Type B pancreatic cell (in vitro differentiated cells): ENCODE measurements at regions not wholly inside any gene's neighbourhood (a gene's known extent, or its start where the extent isn't known, plus 50 kb on each side); places are given as distances from the start of the nearest gene placed in this dataset.

Source experiments
- DNase-seq: peaks from one replicate; pipeline ENCODE4 v3.0.0; 2021; ENCODE audit warnings: mixed read lengths; ENCODE audit not compliant: unreplicated experiment; ENCODE audit errors: extremely low spot score
- H3K27ac Mint-ChIP-seq: 2 replicates; pipeline ENCODE4 v1.8.0; 2021; ENCODE audit warnings: mild to moderate bottlenecking, mixed read lengths
- H3K27me3 Mint-ChIP-seq: 2 replicates; pipeline ENCODE4 v1.8.0; 2021; ENCODE audit warnings: mixed read lengths
- H3K36me3 Mint-ChIP-seq: 2 replicates; pipeline ENCODE4 v1.8.0; 2021; ENCODE audit warnings: mixed read lengths
- H3K4me1 Mint-ChIP-seq: one replicate; pipeline ENCODE4 v1.8.0; 2021; ENCODE audit warnings: mixed read lengths; ENCODE audit not compliant: unreplicated experiment
- H3K4me3 Mint-ChIP-seq: 2 replicates; pipeline ENCODE4 v1.8.0; 2021; ENCODE audit warnings: mild to moderate bottlenecking, mixed read lengths
- H3K9me3 Mint-ChIP-seq: 2 replicates; pipeline ENCODE4 v1.8.0; 2021; ENCODE audit warnings: mixed read lengths
- TF ChIP-seq, protein P1 (sequence below): fragments of 200-600 bp; sonication (generic); conservative IDR thresholded peaks from 2 replicates; pipeline ENCODE4 v1.5.0; 2021; ENCODE audit warnings: antibody characterized with exemption, mild to moderate bottlenecking

DNA sequence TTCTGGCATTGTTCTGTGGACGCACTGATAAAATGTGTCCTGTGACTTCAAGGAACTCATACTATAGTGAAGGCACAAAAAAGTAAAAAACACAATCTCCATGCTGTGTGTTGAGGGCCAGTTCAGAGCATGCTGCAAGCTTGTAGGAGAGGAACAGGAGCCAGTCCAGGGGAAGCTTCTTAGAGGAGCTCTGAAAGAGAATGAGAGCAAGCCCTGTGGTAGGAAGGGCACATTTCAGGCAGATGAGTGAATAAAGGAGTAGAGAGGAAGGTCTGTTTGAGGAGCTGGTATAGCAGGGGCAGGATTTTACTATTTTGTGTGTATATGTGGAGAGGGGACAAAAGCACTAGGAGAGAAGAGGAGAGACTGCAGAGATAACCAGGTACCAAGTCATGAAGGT is 478.3 kb downstream of the ZEB2 start:
- no peaks in the 10 kb centered on the region for H3K9me3 Mint-ChIP-seq
- H3K27me3 Mint-ChIP-seq = peaks cover 3% of the 10 kb centered on the region
- H3K4me3 Mint-ChIP-seq = no peak overlapping the region
- no peaks in the 10 kb centered on the region for H3K4me1 Mint-ChIP-seq
- TF ChIP-seq, protein P1, sequence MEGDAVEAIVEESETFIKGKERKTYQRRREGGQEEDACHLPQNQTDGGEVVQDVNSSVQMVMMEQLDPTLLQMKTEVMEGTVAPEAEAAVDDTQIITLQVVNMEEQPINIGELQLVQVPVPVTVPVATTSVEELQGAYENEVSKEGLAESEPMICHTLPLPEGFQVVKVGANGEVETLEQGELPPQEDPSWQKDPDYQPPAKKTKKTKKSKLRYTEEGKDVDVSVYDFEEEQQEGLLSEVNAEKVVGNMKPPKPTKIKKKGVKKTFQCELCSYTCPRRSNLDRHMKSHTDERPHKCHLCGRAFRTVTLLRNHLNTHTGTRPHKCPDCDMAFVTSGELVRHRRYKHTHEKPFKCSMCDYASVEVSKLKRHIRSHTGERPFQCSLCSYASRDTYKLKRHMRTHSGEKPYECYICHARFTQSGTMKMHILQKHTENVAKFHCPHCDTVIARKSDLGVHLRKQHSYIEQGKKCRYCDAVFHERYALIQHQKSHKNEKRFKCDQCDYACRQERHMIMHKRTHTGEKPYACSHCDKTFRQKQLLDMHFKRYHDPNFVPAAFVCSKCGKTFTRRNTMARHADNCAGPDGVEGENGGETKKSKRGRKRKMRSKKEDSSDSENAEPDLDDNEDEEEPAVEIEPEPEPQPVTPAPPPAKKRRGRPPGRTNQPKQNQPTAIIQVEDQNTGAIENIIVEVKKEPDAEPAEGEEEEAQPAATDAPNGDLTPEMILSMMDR = no peak
- no peak overlapping the region for H3K27ac Mint-ChIP-seq
- DNase-seq = no peak
- peaks cover 4% of the 10 kb centered on the region for H3K36me3 Mint-ChIP-seq

DNA sequence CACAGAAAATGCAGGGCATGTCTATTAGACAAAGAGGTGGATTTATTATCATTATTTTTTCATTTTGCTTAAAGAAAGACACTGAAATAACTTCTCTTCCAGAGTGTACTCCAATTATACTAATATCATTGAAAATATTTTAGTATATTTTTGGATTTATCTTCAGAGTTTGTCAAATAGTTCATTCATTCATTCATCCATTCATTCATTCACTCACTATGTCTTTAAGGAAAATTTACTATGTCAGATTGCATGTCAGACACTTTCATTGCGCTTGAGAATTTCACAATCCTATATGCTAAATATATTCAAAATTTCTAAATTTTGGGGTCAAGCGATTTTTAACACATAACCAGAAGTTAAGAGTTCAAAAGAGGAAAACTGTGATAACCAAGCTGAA is 479.1 kb downstream of the ZEB2 start:
- no peaks in the 10 kb centered on the region for H3K9me3 Mint-ChIP-seq
- H3K4me3 Mint-ChIP-seq = no peak overlapping the region

DNA sequence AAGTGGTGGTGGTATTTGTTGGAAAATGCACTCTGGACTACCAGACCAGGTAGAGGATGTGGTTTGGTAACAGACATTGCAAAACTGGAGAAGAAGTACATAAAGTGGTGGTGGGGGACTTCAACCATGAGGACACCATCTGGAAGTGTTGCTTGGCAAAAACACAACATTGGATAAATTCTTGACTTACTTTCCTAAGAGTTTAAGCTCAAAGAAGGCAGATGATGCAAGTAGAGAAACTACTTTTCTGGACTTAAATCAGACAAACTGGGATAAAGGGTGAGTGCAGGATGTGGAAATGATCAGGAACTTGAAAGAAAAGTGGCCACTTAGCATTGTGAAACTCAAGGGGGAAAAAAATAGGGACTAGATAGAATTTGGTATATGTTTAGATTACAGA is 487.4 kb downstream of the ZEB2 start:
- Mint-ChIP-seq H3K4me1 (no peaks in the 10 kb centered on the region), H3K27me3 (peaks cover 5% of the 10 kb centered on the region), H3K9me3 (no peaks in the 10 kb centered on the region), H3K36me3 (no peaks in the 10 kb centered on the region), H3K4me3 (no peak overlapping the region), H3K27ac (no peak overlapping the region)
- TF ChIP-seq, protein P1 = no peak
- DNase-seq = no peak

More for the DNA sequence above, 479.1 kb downstream of the ZEB2 start:
- Mint-ChIP-seq H3K36me3 (peaks cover 4% of the 10 kb centered on the region), H3K27me3 (peaks cover 3% of the 10 kb centered on the region), H3K4me1 (no peaks in the 10 kb centered on the region), H3K27ac (no peak overlapping the region)
- TF ChIP-seq, protein P1 = no peak
- no peak for DNase-seq

DNA sequence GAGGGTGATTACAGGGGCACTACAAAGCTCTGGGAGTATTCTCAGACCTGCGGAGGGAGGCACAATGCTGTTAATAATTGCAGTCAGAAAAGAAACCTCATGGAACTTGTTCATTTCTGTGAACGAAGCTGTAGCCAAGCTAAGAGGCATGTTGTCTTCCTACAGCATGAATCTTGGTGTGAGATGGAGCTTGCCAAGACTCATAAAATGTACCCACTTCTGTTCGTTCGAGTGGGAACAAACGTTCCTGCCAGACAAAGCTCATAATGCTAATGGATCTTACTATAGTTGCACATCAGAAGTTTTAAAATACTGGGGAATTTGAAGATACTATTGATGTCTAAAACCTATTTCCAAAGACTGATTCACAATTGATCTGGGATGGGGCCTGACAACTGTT is 489.1 kb downstream of the ZEB2 start:
- Mint-ChIP-seq H3K9me3 (no peaks in the 10 kb centered on the region), H3K36me3 (no peaks in the 10 kb centered on the region), H3K4me1 (no peaks in the 10 kb centered on the region), H3K27me3 (peaks cover 5% of the 10 kb centered on the region), H3K4me3 (no peak overlapping the region), H3K27ac (no peak overlapping the region)
- TF ChIP-seq, protein P1 = no peak
- no peak for DNase-seq

DNA sequence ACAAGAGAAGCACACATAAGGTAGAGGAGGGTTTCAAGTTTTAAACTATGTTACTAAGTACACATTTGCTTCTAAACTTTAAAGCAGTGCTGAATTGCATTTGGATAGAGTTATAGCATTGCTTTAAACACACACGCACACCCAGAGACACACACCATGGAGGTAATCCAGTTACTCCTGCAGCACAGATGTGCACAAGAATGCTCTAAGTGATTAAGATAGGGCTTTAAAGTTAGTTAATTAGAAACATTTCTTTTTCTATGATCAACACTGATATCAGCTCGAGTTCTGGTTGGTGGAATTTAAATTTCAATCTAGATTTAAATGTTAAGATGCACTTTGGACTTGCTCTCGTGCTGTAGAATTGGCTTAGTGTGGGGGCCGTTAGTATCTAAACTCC is 492.3 kb downstream of the ZEB2 start:
- TF ChIP-seq, protein P1 = no peak
- DNase-seq = no peak
- no peak overlapping the region for H3K4me3 Mint-ChIP-seq
- no peaks in the 10 kb centered on the region for H3K4me1 Mint-ChIP-seq
- no peaks in the 10 kb centered on the region for H3K9me3 Mint-ChIP-seq
- peaks cover 5% of the 10 kb centered on the region for H3K27me3 Mint-ChIP-seq
- H3K27ac Mint-ChIP-seq = no peak overlapping the region
- H3K36me3 Mint-ChIP-seq = no peaks in the 10 kb centered on the region

GRCh38 chr2:144026753-144027152 is 493.2 kb downstream of the ZEB2 start:
- no peak for DNase-seq

More at GRCh38 chr2:144026753-144027152, 493.2 kb downstream of the ZEB2 start:
- no peaks in the 10 kb centered on the region for H3K9me3 Mint-ChIP-seq
- no peak overlapping the region for H3K4me3 Mint-ChIP-seq
- H3K27me3 Mint-ChIP-seq = peaks cover 5% of the 10 kb centered on the region
- no peak overlapping the region for H3K27ac Mint-ChIP-seq
- H3K4me1 Mint-ChIP-seq = no peaks in the 10 kb centered on the region
- TF ChIP-seq, protein P1 = no peak
- peaks cover under 1% of the 10 kb centered on the region for H3K36me3 Mint-ChIP-seq
